ENCODE measurements at regions not wholly inside any gene's neighbourhood (a gene's known extent, or its start where the extent isn't known, plus 50 kb on each side); places are given as distances from the start of the nearest gene placed in this dataset.

GRCh38 chr3:65142456-65142855 lies 454.7 kb upstream of the ADAMTS9 start:
- no peak for TF ChIP-seq CTCF (IDR thresholded peaks at IDR 0.05; ENCODE audit: low read depth)

- TF ChIP-seq CTCF (IDR thresholded peaks at IDR 0.05; ENCODE audit: low read depth), result no peak
Measured at GRCh38 chr3:65138556-65138955, 450.8 kb upstream of the ADAMTS9 start.

GRCh38 chr3:65130782-65131181 lies 443.0 kb upstream of the ADAMTS9 start:
- TF ChIP-seq CTCF (IDR thresholded peaks at IDR 0.05; ENCODE audit: low read depth), result no peak

GRCh38 chr3:65128346-65128745 lies 440.5 kb upstream of the ADAMTS9 start:
- no peak for TF ChIP-seq CTCF (IDR thresholded peaks at IDR 0.05; ENCODE audit: low read depth)

- TF ChIP-seq CTCF (IDR thresholded peaks at IDR 0.05; ENCODE audit: low read depth), result no peak
Measured at GRCh38 chr3:65126527-65127410, 439.0 kb upstream of the ADAMTS9 start.

GRCh38 chr3:65118912-65119499 lies 431.2 kb upstream of the ADAMTS9 start:
- no peak for TF ChIP-seq CTCF (IDR thresholded peaks at IDR 0.05; ENCODE audit: low read depth)

- no peak for TF ChIP-seq CTCF (IDR thresholded peaks at IDR 0.05; ENCODE audit: low read depth)
Measured at GRCh38 chr3:65114041-65114440, 426.2 kb upstream of the ADAMTS9 start.

Data from subcutaneous adipose tissue (tissue), 1 donor.